Germinal center (tissue), 1 donor: ENCODE measurements at regions not wholly inside any gene's neighbourhood (a gene's known extent, or its start where the extent isn't known, plus 50 kb on each side); places are given as distances from the start of the nearest gene placed in this dataset.

Source experiments
- DNase-seq: peaks from one replicate; pipeline ENCODE4 v3.0.0; 2012; ENCODE audit warnings: mixed read lengths, low spot score

DNA sequence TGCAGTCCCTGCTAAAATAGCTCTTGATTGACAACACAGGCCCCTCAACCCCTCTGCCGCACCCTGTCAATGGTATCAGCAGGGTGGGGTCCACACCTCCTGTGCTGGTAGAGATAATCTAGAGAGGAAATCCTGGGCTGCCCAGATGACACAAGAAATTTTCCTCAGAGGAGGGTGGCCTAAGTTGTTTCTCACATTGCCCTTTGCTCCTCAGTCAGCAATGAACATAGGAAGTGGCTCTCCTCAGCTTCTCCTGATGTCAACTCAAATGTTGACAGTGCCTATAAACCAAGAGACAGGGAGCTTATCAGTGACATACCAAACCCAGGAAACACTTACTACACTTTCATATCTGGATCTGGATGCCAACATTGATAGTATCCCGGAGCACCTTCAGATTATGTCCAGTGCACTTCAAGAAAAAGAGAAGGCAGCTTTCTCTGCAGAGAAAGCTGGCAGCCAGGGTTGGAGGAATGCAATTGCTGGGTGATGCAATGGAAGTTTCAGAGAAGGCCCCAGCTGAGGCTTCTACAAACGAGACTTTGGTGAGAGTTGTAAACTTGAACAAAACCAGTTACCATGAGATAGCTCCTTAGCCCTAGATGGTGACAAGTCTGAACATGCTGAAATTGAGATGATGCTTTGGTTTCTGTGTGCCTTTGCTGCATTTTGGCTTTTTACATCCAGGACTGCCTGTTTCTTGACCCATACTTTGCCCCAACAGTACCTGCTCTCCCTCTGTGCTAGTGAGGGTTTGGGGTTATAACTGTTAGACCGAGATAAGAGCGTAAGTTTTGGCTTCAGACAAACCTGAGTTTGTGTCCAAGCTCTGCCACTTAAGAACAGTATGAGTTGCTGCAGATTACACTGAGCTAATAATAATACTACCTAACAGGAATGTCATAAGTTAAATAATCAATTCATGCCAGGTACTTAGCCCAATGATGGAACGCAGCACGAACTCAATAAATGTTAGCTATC is 183.5 kb downstream of the NUAK1 start:
- no peak for DNase-seq

DNA sequence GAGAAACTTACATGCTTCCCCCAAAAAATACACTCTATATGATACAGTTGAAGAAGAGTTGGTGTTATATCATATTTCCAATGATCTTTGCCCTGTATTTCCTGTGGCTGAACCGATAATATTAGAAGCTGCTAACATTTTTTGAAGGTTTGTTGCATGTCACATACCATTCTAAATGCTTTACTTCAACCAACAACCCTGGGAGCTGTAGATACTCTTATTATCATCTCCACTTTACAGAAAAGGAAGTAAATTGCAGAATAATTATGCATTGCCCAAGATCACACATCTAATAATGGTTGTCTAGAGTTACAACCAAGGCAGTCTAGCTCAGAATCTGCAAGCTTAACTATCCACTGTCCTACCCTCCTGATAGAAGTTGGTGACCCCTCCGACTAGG is 182.8 kb downstream of the NUAK1 start:
- DNase-seq: no peak

DNA sequence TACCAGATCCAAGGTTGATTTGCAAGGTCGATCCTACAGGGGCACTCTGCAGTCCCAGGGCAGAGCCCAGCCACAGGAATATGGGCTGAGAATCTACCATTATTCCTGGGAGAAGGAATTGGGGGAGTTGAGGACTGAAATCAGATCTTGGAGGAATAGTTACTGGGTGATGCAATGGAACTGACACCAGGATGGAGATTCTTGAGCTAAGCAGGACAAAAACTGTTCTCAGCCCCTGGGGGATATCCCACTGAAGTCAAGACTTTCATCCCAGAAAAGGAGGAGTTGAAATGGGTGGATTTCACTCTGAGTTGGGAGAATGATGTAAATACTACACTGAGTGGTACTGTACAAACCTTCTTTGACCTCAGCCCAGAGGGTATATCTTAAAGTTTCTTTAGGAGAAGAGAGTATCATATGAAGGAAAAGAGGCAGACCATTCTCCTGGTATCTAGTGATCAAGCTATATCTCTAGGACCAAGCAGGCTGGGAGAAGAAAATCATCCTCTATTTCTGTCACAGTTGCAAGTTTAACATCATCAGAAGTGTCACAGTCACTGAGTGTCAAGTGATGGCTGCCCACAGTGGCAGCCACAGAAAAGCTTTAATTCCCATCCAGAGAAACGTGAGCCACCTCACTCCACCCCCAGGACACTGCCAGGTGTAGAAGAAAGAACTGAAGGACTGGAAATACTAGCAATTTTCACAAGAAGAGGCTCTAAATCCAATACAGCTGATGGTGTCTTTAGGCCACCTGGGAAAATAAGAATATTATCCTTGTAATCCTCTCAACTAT is 181.9 kb downstream of the NUAK1 start:
- DNase-seq: no peak

DNA sequence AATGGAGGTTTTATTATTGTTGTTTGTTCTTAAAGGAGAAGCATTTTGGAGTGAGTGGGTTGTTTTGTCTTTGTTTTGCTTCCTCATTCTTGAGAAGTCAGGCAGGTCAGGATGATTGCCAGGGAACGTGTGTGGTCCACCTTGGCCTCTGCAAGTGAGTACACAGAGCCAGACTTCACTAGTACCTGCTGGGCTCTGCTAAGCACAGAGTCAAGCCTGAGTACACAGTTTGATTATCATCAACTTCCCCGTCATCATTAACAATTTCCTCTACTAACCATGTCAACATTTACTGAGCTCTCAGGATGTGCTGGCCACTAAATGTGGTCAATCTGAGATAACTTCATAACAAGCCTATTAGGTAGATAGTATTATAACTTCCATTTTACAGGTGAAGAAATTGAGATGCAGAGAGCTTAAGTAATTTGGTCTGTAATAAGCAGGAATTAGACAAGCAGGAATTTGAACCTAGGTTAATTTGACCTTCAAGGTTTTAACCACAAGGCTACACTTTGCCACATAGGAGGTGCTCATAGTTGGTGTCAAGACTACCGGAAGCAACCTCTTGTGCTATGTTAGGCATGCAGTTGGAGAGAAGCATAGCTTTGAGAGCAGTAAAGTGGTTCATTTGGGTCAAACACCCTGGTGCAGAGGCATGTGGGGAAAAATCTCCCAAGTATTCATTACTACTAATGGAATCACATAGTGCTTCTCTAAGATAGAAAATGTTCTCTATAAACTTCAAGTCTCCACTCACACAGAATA is 178.3 kb downstream of the NUAK1 start:
- no peak for DNase-seq

DNA sequence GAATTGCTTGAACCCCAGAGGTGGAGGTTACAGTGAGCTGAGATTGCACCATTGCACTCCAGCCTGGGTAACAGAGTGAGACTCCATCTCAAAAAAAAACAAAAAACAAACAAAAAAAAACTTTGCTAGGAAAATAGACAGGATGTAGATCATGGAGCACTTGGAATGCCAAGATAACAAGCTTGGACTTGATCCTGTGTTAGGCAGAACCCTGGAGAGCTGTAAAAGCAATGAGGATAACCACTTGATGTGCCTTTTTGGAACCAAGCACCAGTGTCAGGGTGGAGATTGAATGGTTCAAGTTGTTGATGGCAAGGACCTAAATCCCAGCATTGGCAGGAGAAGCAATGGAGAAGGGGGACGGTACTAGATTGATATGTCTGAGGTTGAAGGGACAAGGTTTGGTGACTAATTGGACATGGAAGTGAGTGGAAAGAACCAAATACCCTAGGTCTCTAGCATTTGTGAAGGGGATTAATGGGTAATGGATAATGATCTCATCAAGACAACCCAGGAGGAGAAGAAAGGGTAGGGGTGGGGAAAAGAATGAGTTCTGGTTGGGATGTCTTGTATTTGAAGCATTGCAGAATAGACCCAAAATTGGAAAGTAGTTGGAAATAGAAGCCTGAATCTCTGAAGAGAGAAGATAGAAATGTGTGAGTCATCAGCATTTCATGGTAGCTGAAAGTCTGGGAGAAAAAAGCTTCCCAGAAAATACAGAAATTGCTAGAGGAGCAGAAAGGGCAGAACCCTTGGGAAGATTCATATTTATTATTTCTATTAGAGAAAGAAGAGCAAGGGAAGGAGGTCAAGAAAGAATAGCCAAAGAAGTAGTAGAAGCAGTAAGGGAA is 176.7 kb downstream of the NUAK1 start:
- DNase-seq: no peak

DNA sequence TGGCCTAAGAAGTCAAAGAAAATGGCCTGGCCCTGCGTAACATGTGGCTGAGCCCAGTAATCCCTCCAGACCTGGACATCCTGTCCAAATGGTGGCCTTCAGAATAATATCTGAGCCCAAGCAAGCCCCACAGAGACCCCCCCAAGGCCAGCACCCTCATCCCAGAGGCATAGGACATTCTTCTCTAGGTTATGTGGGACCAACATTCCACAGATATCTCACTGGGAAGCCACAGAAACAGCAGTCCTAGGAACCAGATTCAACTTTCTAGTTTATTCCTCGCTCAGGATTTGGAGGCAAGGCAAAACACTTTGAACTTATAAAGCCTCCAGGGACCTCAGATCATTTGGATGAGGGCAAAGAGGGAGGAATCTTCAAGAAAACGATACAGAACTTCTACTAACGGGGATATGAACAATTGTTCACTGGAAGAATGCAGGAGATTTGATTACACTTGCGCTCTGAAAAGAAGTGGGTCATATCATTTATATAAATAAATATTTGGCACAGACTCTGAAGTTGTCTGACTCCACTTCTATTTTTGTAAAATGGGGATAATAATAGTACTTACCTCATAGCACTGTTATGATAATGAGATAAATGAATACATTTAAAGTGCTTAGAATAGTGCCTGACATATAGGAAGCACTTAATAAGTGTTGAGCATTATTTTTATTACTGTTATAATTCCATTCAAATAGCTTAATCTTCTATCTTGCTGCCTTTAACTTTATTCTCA is 171.5 kb downstream of the NUAK1 start:
- DNase-seq: no peak

DNA sequence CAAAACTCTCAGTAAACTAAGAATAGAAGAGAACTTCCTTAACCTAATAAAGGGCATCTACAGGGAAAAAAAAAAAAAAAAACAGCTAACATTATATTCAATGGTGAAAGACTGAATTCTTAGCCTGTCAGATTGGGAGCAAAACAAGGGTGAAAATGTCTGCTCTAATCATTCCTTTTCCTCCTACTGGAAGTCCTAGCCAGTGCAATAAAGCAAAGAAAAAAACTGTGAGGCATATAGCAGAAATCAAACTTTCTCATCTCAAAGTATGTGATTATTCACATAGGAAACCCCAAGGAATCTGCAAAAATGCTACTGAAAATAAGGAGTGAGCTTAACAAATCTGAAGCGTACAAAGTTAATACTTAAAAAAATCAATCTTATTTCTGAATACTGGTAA is 170.7 kb downstream of the NUAK1 start:
- DNase-seq: no peak

DNA sequence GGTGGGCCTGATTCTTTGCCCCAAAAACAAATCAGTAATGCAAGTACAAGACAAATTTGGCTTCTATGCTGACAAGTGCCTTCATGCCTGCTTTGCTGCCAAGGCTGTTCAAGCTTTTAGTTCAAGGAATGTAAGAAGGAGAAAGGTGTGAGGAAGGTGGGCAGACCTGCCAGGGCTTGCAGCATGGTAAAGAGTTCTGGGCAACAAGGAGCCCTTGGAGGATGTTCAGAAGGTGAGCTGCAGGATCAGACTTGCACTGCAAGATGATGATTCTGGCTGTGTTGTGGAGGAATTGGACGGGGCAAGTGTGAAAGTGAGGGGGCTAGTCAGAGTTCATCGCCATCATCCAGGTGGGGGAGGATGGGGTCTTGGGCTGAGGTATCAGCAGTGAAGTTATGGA is 167.9 kb downstream of the NUAK1 start:
- no peak for DNase-seq

DNA sequence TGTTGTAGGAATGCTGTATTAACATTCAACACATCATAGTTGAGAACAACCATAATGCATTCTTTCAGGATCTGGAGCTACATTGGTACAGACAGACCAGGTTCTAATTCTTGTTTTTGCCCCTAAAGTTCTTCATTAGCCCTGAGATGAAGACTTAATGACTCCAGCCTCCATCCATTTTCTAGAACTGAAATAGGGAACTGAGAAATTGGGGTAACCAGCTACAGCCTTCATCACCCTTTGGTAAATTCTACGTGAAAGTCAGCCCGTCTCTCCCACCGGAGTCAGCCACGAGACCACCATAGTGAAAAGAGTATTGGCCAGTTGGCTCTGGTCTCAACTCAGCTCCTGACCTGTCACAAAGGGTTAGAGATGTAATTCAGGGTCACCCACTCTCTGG is 164.0 kb downstream of the NUAK1 start:
- no peak for DNase-seq

DNA sequence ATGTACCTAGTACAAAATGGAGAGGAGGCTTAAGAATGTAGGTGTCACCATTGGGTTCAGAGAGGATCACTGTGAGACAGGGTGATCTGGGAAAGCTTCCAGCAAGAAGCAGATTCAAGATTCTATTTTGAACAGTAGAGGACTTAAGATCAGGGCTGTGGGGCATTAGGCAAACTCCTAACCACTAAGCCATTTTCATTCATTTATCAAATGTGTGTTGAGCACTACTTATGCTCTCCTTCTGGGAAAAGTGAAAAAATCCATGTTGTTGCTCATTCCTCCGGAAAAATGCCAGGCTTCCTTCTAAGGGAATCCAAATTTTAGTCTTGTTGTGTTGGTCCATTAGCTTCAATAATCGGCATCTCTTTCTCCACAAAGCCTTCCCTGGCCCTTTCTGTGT is 163.4 kb downstream of the NUAK1 start:
- no peak for DNase-seq

DNA sequence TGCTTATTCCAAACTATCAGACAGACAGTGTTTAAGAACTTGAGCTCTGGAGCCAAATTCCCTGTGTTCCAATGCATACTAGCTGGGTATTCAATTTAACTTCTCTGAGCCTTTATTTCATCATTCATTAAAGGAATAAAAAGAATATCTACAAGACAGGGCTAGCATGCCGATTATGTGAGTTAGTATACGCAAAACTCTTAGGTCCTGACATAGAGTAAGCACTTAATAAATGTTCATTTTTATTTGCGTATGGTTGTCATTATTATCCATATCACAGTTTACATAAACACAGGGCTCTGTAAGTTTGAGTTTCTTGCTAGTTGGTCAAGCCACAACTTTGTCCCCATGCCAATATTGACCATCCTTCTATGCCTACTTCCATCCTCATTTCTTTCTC is 161.5 kb downstream of the NUAK1 start:
- DNase-seq: no peak

DNA sequence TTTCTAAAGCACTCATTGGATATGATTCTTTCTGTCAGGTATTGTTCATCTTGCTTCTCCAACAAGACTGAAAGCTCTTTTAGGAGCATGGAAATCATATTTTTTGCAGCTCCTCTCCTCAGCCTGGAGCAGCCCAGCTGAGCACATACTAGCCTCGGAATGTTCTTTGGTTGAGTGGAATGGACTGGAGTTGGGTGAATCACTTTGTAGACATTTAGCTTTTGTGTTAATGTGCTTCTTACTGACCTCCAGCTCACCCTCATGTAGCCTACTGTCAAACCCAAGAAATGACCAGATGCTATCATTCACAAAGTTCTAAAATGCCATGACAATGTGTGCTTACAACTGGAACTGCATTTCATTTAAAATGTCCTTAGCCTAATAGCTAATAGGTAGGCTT is 161.1 kb downstream of the NUAK1 start:
- DNase-seq: no peak

DNA sequence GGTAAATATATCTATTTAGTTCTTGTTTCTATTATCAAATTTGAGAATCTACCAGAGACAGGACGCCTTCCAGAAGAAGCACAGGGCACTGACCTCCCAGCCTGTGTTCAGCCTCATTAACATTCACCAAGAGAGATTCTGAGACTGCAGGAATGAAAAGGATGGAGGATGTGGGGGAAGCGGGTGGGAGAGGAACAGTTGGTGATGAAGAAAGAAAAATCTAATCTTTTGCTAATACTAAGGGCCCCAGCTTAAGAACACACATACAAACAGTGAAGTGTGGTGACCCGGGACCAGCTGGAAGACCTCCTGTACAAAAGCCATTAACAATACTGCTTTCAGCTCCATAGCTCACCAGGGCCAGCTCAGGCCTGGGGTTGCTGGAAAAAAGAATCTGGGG is 160.5 kb downstream of the NUAK1 start:
- DNase-seq: no peak

DNA sequence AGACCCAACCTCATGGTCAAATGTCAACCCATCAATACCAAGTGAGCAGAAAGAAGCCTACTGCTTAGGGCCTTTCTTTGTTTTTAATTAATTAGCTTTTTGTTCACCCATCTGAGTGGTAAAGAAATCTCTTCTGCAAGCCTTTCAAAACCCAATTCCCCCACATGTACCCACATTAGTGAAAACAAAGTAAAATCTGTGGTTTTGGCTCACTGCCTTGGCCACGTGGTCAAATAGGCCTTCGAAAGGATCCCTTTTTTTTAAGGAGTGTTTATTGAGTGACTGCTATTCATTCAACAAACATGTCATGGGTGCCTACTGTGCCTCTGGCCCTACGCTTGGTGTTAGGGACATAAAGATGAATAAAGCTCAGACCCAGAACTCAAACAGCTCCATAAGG is 160.1 kb downstream of the NUAK1 start:
- DNase-seq: no peak

DNA sequence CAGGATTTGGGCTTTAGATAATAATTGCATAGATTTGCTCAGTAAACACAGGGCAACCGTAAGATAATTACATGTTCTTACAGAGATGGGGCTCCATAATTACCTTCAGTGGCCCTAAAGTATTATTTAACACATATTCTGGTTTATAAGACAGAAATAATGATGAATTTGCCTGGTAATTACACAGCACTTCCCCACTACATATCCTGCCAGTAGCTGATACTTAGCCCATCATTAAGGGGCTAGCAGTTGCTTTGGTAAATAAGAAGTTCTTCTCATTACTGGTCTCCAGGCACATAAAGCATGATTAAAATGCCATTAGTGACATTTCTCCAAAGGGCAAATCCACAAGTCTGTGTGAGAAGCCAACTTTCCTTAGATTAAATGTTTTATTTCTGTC is 158.7 kb downstream of the NUAK1 start:
- no peak for DNase-seq

DNA sequence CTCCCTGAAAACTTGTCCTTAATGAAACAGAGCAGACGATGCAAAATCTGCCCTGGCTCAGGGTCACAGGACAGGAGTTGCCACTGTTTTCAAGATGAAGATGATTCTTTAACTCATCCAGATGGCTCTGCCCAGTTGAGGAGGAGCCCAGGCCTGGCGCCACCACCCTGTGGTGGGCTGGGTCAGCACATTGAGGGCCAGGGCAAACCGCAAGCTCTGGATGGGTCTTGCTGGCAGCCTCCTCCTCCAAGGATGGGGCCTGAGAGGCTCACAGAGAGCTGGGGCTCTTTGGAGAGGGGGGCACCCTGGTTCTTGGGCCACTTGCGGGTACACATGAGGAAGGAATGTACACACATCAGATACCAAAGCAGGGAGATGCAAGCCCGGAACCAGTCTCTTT is 158.2 kb downstream of the NUAK1 start:
- DNase-seq: no peak

DNA sequence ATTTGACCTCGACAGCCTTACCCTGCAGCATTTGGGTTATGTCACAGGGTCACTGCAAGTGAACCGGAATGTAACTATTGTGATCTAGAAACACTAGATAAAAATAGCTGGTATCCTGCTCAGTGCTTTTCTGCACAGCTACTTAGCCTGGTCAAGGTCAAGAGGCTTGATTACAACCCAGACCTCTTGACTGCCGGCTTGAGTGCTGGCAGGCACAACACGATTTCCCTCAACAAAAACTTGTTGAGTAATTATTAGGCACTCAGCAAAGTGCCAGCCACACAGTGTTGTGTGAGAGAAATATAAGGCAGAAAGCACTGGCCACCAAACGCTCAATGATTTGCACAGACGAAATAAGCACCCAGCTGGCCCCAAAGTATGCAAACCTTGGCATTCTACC is 156.7 kb downstream of the NUAK1 start:
- DNase-seq: no peak

DNA sequence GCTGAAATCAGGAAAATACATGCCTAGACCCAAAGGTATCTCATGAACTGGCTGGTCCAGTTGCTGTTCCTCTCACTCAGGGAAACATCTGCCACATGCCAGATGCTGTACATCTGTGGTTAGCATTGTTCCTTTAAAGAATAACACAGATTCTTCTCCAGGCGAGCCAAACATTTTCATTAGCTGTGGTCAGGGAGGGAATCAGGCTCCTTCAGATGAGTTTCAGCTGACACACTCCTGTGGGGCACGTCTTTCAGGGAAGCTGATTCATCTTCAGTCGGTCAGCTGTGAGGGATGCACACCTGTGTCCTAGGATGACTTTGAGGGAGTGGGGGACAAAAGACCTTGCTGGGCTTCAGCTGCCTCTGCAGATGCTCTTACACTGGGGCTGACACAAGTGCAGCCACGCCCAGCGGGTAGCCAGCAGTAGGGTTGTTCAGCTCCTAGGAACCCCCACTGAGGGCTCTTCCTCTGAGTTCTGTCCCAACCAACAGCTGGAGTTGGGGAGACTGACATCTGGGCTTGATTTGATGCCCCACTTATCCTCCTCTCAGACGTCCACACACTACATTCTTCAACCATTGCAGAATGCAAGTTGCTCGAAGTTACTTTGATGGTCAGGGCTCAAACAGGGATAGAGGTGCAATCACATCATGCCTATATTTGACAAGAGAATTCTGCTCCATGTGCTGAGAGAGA is 155.0 kb downstream of the NUAK1 start:
- no peak for DNase-seq

DNA sequence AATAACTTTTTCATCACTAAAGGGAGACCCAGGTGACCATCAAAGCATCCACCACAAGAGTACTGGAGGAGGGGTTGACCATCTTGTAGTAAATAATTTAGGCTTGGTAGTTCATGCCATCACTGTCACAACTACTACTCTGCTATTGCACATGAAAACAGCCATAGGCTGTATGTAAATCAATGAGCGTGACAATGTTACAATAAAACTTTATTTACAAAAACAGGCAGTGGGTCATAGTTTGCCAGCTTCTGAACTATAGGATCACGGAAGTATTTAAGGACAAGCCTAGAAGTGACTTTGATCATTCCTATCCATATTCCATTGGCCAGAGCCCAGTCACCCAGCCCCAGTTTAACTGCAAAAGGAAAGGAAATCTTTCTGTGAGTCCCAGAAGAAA is 153.4 kb downstream of the NUAK1 start:
- no peak for DNase-seq
